GM12864 (cell line): ENCODE measurements at regions not wholly inside any gene's neighbourhood (a gene's known extent, or its start where the extent isn't known, plus 50 kb on each side); places are given as distances from the start of the nearest gene placed in this dataset.

ENCODE experiments used
- DNase-seq: peaks from one replicate; pipeline ENCODE4 v3.0.0-alpha.2; 2011; ENCODE audit warnings: low read depth
- H3K4me3 ChIP-seq: 2 replicates; pipeline ENCODE4 v1.5.1; 2011; ENCODE audit warnings: mild to moderate bottlenecking, low read depth, low read length, control low read depth
- TF ChIP-seq, protein P1 (sequence below): IDR thresholded peaks from 2 replicates; pipeline ENCODE4 v1.5.1; 2011; ENCODE audit warnings: low read depth, mild to moderate bottlenecking, moderate library complexity, low read length, control low read depth, inconsistent platforms; ENCODE audit errors: missing control alignments

- TF ChIP-seq, protein P1, sequence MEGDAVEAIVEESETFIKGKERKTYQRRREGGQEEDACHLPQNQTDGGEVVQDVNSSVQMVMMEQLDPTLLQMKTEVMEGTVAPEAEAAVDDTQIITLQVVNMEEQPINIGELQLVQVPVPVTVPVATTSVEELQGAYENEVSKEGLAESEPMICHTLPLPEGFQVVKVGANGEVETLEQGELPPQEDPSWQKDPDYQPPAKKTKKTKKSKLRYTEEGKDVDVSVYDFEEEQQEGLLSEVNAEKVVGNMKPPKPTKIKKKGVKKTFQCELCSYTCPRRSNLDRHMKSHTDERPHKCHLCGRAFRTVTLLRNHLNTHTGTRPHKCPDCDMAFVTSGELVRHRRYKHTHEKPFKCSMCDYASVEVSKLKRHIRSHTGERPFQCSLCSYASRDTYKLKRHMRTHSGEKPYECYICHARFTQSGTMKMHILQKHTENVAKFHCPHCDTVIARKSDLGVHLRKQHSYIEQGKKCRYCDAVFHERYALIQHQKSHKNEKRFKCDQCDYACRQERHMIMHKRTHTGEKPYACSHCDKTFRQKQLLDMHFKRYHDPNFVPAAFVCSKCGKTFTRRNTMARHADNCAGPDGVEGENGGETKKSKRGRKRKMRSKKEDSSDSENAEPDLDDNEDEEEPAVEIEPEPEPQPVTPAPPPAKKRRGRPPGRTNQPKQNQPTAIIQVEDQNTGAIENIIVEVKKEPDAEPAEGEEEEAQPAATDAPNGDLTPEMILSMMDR: no peak
- no peak for DNase-seq
- no peak overlapping the region for H3K4me3 ChIP-seq
These were observed 140.8 kb upstream of the CNTN1 start for GRCh38 chr12:40551466-40551865.

GRCh38 chr12:40552868-40553267 is 139.4 kb upstream of the CNTN1 start:
- DNase-seq: no peak
- H3K4me3 ChIP-seq: no peak overlapping the region
- TF ChIP-seq, protein P1: no peak

DNA sequence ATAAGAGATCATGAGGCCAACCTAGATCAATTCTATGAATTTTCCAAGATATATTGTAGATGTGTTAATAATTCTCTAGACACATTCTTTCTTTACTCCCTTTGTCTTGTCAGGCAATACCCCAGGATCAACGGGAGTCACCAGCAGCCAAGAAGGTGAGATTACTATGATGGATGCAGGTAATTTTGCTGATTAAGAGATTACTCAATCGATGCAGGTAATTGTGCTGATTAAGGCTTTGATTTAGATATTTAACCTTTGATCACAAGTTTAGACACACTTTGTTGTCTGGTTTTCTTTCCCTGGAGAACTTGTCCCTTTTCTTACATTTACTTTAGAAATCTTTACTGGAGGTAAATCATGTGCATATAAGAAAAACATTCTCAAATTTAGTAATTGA is 134.3 kb upstream of the CNTN1 start:
- H3K4me3 ChIP-seq: no peak overlapping the region
- no peak for DNase-seq
- TF ChIP-seq, protein P1: no peak

GRCh38 chr12:40559865-40560264 is 132.4 kb upstream of the CNTN1 start:
- TF ChIP-seq, protein P1: no peak
- DNase-seq: peak; percentile 36
- H3K4me3 ChIP-seq: no peak overlapping the region

- TF ChIP-seq, protein P1: no peak
- H3K4me3 ChIP-seq: no peak overlapping the region
- no peak for DNase-seq
These were observed 131.4 kb upstream of the CNTN1 start for GRCh38 chr12:40560848-40561247.

DNA sequence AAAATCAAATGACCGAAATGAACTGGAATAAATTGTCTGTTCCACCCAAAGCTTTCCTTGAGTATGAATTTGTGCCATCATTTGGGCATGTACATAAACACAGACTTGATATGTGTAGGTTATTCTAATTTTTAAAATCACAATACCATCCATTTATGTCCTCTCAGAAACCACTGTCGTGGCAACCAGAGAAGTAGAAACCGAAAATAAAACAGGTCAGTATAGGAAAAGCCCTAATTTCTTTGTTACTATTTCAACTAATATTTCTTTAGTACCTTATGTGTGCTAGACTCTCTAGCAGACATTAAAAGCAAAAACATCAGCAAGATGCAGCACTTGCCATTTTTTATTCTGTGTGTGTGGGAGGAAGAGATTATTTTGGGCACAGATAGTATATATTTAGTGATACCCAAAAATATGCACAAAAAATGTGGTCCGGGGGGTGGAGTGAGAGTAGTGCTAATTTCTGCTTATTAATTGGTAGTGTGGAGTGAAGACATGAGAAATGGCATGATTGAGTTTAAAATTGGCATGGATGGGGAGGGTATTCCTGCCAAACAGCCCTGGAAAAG is 130.8 kb upstream of the CNTN1 start:
- no peak for DNase-seq
- TF ChIP-seq, protein P1: no peak
- no peak overlapping the region for H3K4me3 ChIP-seq

GRCh38 chr12:40565029-40565633 is 127.1 kb upstream of the CNTN1 start:
- TF ChIP-seq, protein P1: no peak
- no peak overlapping the region for H3K4me3 ChIP-seq
- no peak for DNase-seq
